ENCODE measurements at regions not wholly inside any gene's neighbourhood (a gene's known extent, or its start where the extent isn't known, plus 50 kb on each side); places are given as distances from the start of the nearest gene placed in this dataset.
"Not testable (repeated sequence)": the region's sequence is repeated elsewhere in the genome, so short reads cannot be mapped to it uniquely, and the experiment has no call there.

GRCh38 chr2:87485455-87485854 lies 262.4 kb upstream of the PLGLB2 start:
- H3K27me3 ChIP-seq (ENCODE audit: insufficient read depth, low read depth); H2AFZ ChIP-seq (ENCODE audit: low read depth); H3K36me3 ChIP-seq (ENCODE audit: insufficient read depth); H4K20me1 ChIP-seq (ENCODE audit: insufficient read depth); H3K9ac ChIP-seq; H3K4me3 ChIP-seq (IDR thresholded peaks at IDR 0.05; ENCODE audit: insufficient read depth, low read depth, low read length): not testable (repeated sequence)
- Histone ChIP-seq H3K4me2 (peak overlapping the region; percentile 55), H3K79me2 (ENCODE audit: insufficient read depth, low read depth) (peaks cover 70% of the 10 kb centered on the region), H3K4me1 (ENCODE audit: low read depth, poor library complexity, severe bottlenecking) (peaks cover 56% of the 10 kb centered on the region), H3K27ac (peak overlapping the region; percentile 93; the same call in 1 of the 2 replicates)

GRCh38 chr2:87485884-87486283 lies 262.0 kb upstream of the PLGLB2 start:
- Histone ChIP-seq H3K4me1 (ENCODE audit: low read depth, poor library complexity, severe bottlenecking) (peaks cover 55% of the 10 kb centered on the region), H3K9ac (peak overlapping the region; percentile 70; the same call in 1 of the 2 replicates), H3K79me2 (ENCODE audit: insufficient read depth, low read depth) (peaks cover 66% of the 10 kb centered on the region), H3K4me2 (peak overlapping the region; percentile 46), H3K27ac (peak overlapping the region; percentile 93)
- H3K4me3 ChIP-seq (IDR thresholded peaks at IDR 0.05; ENCODE audit: insufficient read depth, low read depth, low read length); H3K27me3 ChIP-seq (ENCODE audit: insufficient read depth, low read depth); H3K36me3 ChIP-seq (ENCODE audit: insufficient read depth); H2AFZ ChIP-seq (ENCODE audit: low read depth); H4K20me1 ChIP-seq (ENCODE audit: insufficient read depth): not testable (repeated sequence)

GRCh38 chr2:87486413-87486812 lies 261.5 kb upstream of the PLGLB2 start:
- H3K4me2 ChIP-seq, result peak overlapping the region; percentile 46
- H3K79me2 ChIP-seq (ENCODE audit: insufficient read depth, low read depth), result peaks cover 63% of the 10 kb centered on the region
- not testable (repeated sequence) for H3K27me3 ChIP-seq (ENCODE audit: insufficient read depth, low read depth); H4K20me1 ChIP-seq (ENCODE audit: insufficient read depth); H2AFZ ChIP-seq (ENCODE audit: low read depth); H3K4me3 ChIP-seq (IDR thresholded peaks at IDR 0.05; ENCODE audit: insufficient read depth, low read depth, low read length); H3K36me3 ChIP-seq (ENCODE audit: insufficient read depth)
- H3K9ac ChIP-seq, result peak overlapping the region; percentile 70; the same call in 1 of the 2 replicates
- peaks cover 49% of the 10 kb centered on the region for H3K4me1 ChIP-seq (ENCODE audit: low read depth, poor library complexity, severe bottlenecking)
- H3K27ac ChIP-seq, result peak overlapping the region; percentile 93

- not testable (repeated sequence) for H4K20me1 ChIP-seq (ENCODE audit: insufficient read depth); H3K36me3 ChIP-seq (ENCODE audit: insufficient read depth); H3K9ac ChIP-seq; H2AFZ ChIP-seq (ENCODE audit: low read depth); H3K4me3 ChIP-seq (IDR thresholded peaks at IDR 0.05; ENCODE audit: insufficient read depth, low read depth, low read length); H3K27me3 ChIP-seq (ENCODE audit: insufficient read depth, low read depth)
- peaks cover 62% of the 10 kb centered on the region for H3K79me2 ChIP-seq (ENCODE audit: insufficient read depth, low read depth)
- H3K27ac ChIP-seq, result peak overlapping the region; percentile 9; the same call in 1 of the 2 replicates
- H3K4me2 ChIP-seq, result peak overlapping the region; percentile 46; the same call in 1 of the 2 replicates
- H3K4me1 ChIP-seq (ENCODE audit: low read depth, poor library complexity, severe bottlenecking), result peaks cover 40% of the 10 kb centered on the region
These were observed 259.9 kb upstream of the PLGLB2 start for GRCh38 chr2:87488021-87488420.

- H3K36me3 ChIP-seq (ENCODE audit: insufficient read depth); H3K27ac ChIP-seq; H3K9ac ChIP-seq; H3K4me3 ChIP-seq (IDR thresholded peaks at IDR 0.05; ENCODE audit: insufficient read depth, low read depth, low read length); H3K4me2 ChIP-seq; H2AFZ ChIP-seq (ENCODE audit: low read depth); H3K27me3 ChIP-seq (ENCODE audit: insufficient read depth, low read depth); H4K20me1 ChIP-seq (ENCODE audit: insufficient read depth): not testable (repeated sequence)
- H3K79me2 ChIP-seq (ENCODE audit: insufficient read depth, low read depth), result peaks cover 62% of the 10 kb centered on the region
- peaks cover 32% of the 10 kb centered on the region for H3K4me1 ChIP-seq (ENCODE audit: low read depth, poor library complexity, severe bottlenecking)
These were observed 258.9 kb upstream of the PLGLB2 start for GRCh38 chr2:87488991-87489390.

GRCh38 chr2:87494846-87495245 lies 253.0 kb upstream of the PLGLB2 start:
- not testable (repeated sequence) for H3K4me3 ChIP-seq (IDR thresholded peaks at IDR 0.05; ENCODE audit: insufficient read depth, low read depth, low read length); H4K20me1 ChIP-seq (ENCODE audit: insufficient read depth); H3K9ac ChIP-seq; H3K36me3 ChIP-seq (ENCODE audit: insufficient read depth); H2AFZ ChIP-seq (ENCODE audit: low read depth); H3K27ac ChIP-seq; H3K27me3 ChIP-seq (ENCODE audit: insufficient read depth, low read depth)
- peak overlapping the region; percentile 31 for H3K4me2 ChIP-seq
- peaks cover 34% of the 10 kb centered on the region for H3K79me2 ChIP-seq (ENCODE audit: insufficient read depth, low read depth)
- H3K4me1 ChIP-seq (ENCODE audit: low read depth, poor library complexity, severe bottlenecking), result peaks cover 23% of the 10 kb centered on the region

GRCh38 chr2:87495455-87495854 lies 252.4 kb upstream of the PLGLB2 start:
- H3K27ac ChIP-seq; H4K20me1 ChIP-seq (ENCODE audit: insufficient read depth); H3K36me3 ChIP-seq (ENCODE audit: insufficient read depth); H2AFZ ChIP-seq (ENCODE audit: low read depth); H3K9ac ChIP-seq; H3K4me3 ChIP-seq (IDR thresholded peaks at IDR 0.05; ENCODE audit: insufficient read depth, low read depth, low read length); H3K27me3 ChIP-seq (ENCODE audit: insufficient read depth, low read depth): not testable (repeated sequence)
- peaks cover 38% of the 10 kb centered on the region for H3K79me2 ChIP-seq (ENCODE audit: insufficient read depth, low read depth)
- H3K4me1 ChIP-seq (ENCODE audit: low read depth, poor library complexity, severe bottlenecking), result peaks cover 29% of the 10 kb centered on the region
- H3K4me2 ChIP-seq, result peak overlapping the region; percentile 31

GRCh38 chr2:87496036-87497006 lies 251.6 kb upstream of the PLGLB2 start:
- not testable (repeated sequence) for H3K9ac ChIP-seq; H3K4me3 ChIP-seq (IDR thresholded peaks at IDR 0.05; ENCODE audit: insufficient read depth, low read depth, low read length); H3K27me3 ChIP-seq (ENCODE audit: insufficient read depth, low read depth); H2AFZ ChIP-seq (ENCODE audit: low read depth); H3K36me3 ChIP-seq (ENCODE audit: insufficient read depth); H4K20me1 ChIP-seq (ENCODE audit: insufficient read depth)
- H3K4me1 ChIP-seq (ENCODE audit: low read depth, poor library complexity, severe bottlenecking), result peaks cover 32% of the 10 kb centered on the region
- H3K4me2 ChIP-seq, result peak overlapping the region; percentile 42; the same call in 1 of the 2 replicates
- peaks cover 44% of the 10 kb centered on the region for H3K79me2 ChIP-seq (ENCODE audit: insufficient read depth, low read depth)
- peak overlapping the region; percentile 40; the same call in 1 of the 2 replicates for H3K27ac ChIP-seq

GRCh38 chr2:87497135-87497534 lies 250.8 kb upstream of the PLGLB2 start:
- not testable (repeated sequence) for H3K4me2 ChIP-seq; H3K27ac ChIP-seq; H3K36me3 ChIP-seq (ENCODE audit: insufficient read depth); H3K4me3 ChIP-seq (IDR thresholded peaks at IDR 0.05; ENCODE audit: insufficient read depth, low read depth, low read length); H2AFZ ChIP-seq (ENCODE audit: low read depth); H3K9ac ChIP-seq; H3K27me3 ChIP-seq (ENCODE audit: insufficient read depth, low read depth); H4K20me1 ChIP-seq (ENCODE audit: insufficient read depth)
- H3K4me1 ChIP-seq (ENCODE audit: low read depth, poor library complexity, severe bottlenecking), result peaks cover 32% of the 10 kb centered on the region
- H3K79me2 ChIP-seq (ENCODE audit: insufficient read depth, low read depth), result peaks cover 36% of the 10 kb centered on the region

- H3K9ac ChIP-seq, result peak overlapping the region; percentile 26; the same call in 1 of the 2 replicates
- H3K79me2 ChIP-seq (ENCODE audit: insufficient read depth, low read depth), result peaks cover 36% of the 10 kb centered on the region
- H3K4me3 ChIP-seq (IDR thresholded peaks at IDR 0.05; ENCODE audit: insufficient read depth, low read depth, low read length); H3K27me3 ChIP-seq (ENCODE audit: insufficient read depth, low read depth); H3K36me3 ChIP-seq (ENCODE audit: insufficient read depth); H2AFZ ChIP-seq (ENCODE audit: low read depth); H4K20me1 ChIP-seq (ENCODE audit: insufficient read depth): not testable (repeated sequence)
- peak overlapping the region; percentile 74 for H3K4me2 ChIP-seq
- peak overlapping the region; percentile 77 for H3K27ac ChIP-seq
- peaks cover 32% of the 10 kb centered on the region for H3K4me1 ChIP-seq (ENCODE audit: low read depth, poor library complexity, severe bottlenecking)
These were observed 250.2 kb upstream of the PLGLB2 start for GRCh38 chr2:87497700-87498099.
